ENCODE measurements at regions not wholly inside any gene's neighbourhood (a gene's known extent, or its start where the extent isn't known, plus 50 kb on each side); places are given as distances from the start of the nearest gene placed in this dataset.

- no peak overlapping the region for H3K27ac ChIP-seq (ENCODE audit: low read depth, low read length)
- peaks cover 6% of the 10 kb centered on the region for H3K9me3 Mint-ChIP-seq
- TF ChIP-seq CTCF (conservative IDR thresholded peaks at IDR 0.05), result no peak
- peaks cover 3% of the 10 kb centered on the region for H3K27me3 ChIP-seq (ENCODE audit: control insufficient read depth, insufficient read depth, low read length, poor library complexity, severe bottlenecking)
- H3K9me3 ChIP-seq (ENCODE audit: control insufficient read depth, low read length), result no peaks in the 10 kb centered on the region
- no peaks in the 10 kb centered on the region for H3K36me3 ChIP-seq (ENCODE audit: control insufficient read depth, insufficient read depth, low read length)
- no peak overlapping the region for H3K27ac Mint-ChIP-seq
- WGBS, 2 experiments (ENCODE audit: insufficient coverage in 1 of 2, insufficient read length in 1 of 2), result 82 to 100% methylated on average over 1 of the region's 1 CpG
- H3K4me1 Mint-ChIP-seq, result no peaks in the 10 kb centered on the region
- no peak overlapping the region for H3K4me3 ChIP-seq (ENCODE audit: low read length)
- no peaks in the 10 kb centered on the region for H3K4me1 ChIP-seq (ENCODE audit: control insufficient read depth, insufficient read depth, low read length)
- no peak overlapping the region for H3K9ac ChIP-seq (ENCODE audit: extremely low read depth, low read length, poor library complexity, severe bottlenecking)
- H3K27me3 Mint-ChIP-seq (ENCODE audit: insufficient read depth), result peaks cover 2% of the 10 kb centered on the region
- H3K4me3 Mint-ChIP-seq, result no peak overlapping the region
- H3K36me3 Mint-ChIP-seq (ENCODE audit: low read depth), result no peaks in the 10 kb centered on the region
- DNase-seq, result no peak
Measured at GRCh38 chr16:79703066-79703465, 102.5 kb upstream of the MAF start.

- no peaks in the 10 kb centered on the region for H3K36me3 Mint-ChIP-seq (ENCODE audit: low read depth)
- no peaks in the 10 kb centered on the region for H3K4me1 ChIP-seq (ENCODE audit: control insufficient read depth, insufficient read depth, low read length)
- H3K4me3 ChIP-seq (ENCODE audit: low read length), result no peak overlapping the region
- peaks cover 3% of the 10 kb centered on the region for H3K27me3 ChIP-seq (ENCODE audit: control insufficient read depth, insufficient read depth, low read length, poor library complexity, severe bottlenecking)
- H3K9me3 ChIP-seq (ENCODE audit: control insufficient read depth, low read length), result peaks cover 5% of the 10 kb centered on the region
- H3K9me3 Mint-ChIP-seq, result peaks cover 15% of the 10 kb centered on the region
- H3K27me3 Mint-ChIP-seq (ENCODE audit: insufficient read depth), result no peaks in the 10 kb centered on the region
- H3K36me3 ChIP-seq (ENCODE audit: control insufficient read depth, insufficient read depth, low read length), result no peaks in the 10 kb centered on the region
- H3K9ac ChIP-seq (ENCODE audit: extremely low read depth, low read length, poor library complexity, severe bottlenecking), result no peak overlapping the region
- no peak for DNase-seq
- no peak overlapping the region for H3K27ac Mint-ChIP-seq
- TF ChIP-seq CTCF (conservative IDR thresholded peaks at IDR 0.05), result no peak
- WGBS, 2 experiments (ENCODE audit: insufficient coverage in 1 of 2, insufficient read length in 1 of 2), result 94% methylated on average over 5 of the region's 5 CpGs
- H3K4me3 Mint-ChIP-seq, result no peak overlapping the region
- H3K27ac ChIP-seq (ENCODE audit: low read depth, low read length), result no peak overlapping the region
- H3K4me1 Mint-ChIP-seq, result no peaks in the 10 kb centered on the region
Measured at GRCh38 chr16:79698341-79698753, 97.8 kb upstream of the MAF start.

GRCh38 chr16:79697562-79698112 lies 97.1 kb upstream of the MAF start:
- Histone ChIP-seq H3K27me3 (ENCODE audit: control insufficient read depth, insufficient read depth, low read length, poor library complexity, severe bottlenecking) (peaks cover 3% of the 10 kb centered on the region), H3K4me1 (ENCODE audit: control insufficient read depth, insufficient read depth, low read length) (no peaks in the 10 kb centered on the region), H3K9ac (ENCODE audit: extremely low read depth, low read length, poor library complexity, severe bottlenecking) (no peak overlapping the region), H3K9me3 (ENCODE audit: control insufficient read depth, low read length) (peaks cover 8% of the 10 kb centered on the region), H3K36me3 (ENCODE audit: control insufficient read depth, insufficient read depth, low read length) (no peaks in the 10 kb centered on the region), H3K27ac (ENCODE audit: low read depth, low read length) (no peak overlapping the region), H3K4me3 (ENCODE audit: low read length) (no peak overlapping the region)
- Mint-ChIP-seq H3K36me3 (ENCODE audit: low read depth) (no peaks in the 10 kb centered on the region), H3K4me3 (no peak overlapping the region), H3K27me3 (ENCODE audit: insufficient read depth) (no peaks in the 10 kb centered on the region), H3K9me3 (peaks cover 11% of the 10 kb centered on the region), H3K4me1 (no peaks in the 10 kb centered on the region), H3K27ac (no peak overlapping the region)
- TF ChIP-seq CTCF (conservative IDR thresholded peaks at IDR 0.05), result no peak
- no peak for DNase-seq
